Superior temporal gyrus (tissue), 1 donor: ENCODE measurements at regions not wholly inside any gene's neighbourhood (a gene's known extent, or its start where the extent isn't known, plus 50 kb on each side); places are given as distances from the start of the nearest gene placed in this dataset.

Source experiments
- DNase-seq: peaks from one replicate; pipeline ENCODE4 v3.0.0-alpha.2; 2016; ENCODE audit errors: extremely low spot score

- DNase-seq: no peak
Measured at GRCh38 chr13:105316731-105317130, 1218.7 kb downstream of the EFNB2 start.

- no peak for DNase-seq
Measured at GRCh38 chr13:105312906-105313305, 1222.6 kb downstream of the EFNB2 start.

GRCh38 chr13:105311094-105311493 lies 1224.4 kb downstream of the EFNB2 start:
- no peak for DNase-seq

- no peak for DNase-seq
Measured at GRCh38 chr13:105307776-105308175, 1227.7 kb downstream of the EFNB2 start.

GRCh38 chr13:105297839-105298238 lies 1237.6 kb downstream of the EFNB2 start:
- no peak for DNase-seq

- DNase-seq: no peak
Measured at GRCh38 chr13:105291987-105292386, 1243.5 kb downstream of the EFNB2 start.

- no peak for DNase-seq
Measured at GRCh38 chr13:105290596-105290995, 1244.9 kb downstream of the EFNB2 start.

GRCh38 chr13:105285526-105285925 lies 1249.9 kb downstream of the EFNB2 start:
- no peak for DNase-seq

- no peak for DNase-seq
Measured at GRCh38 chr13:105282406-105283285, 1252.8 kb downstream of the EFNB2 start.

- DNase-seq: no peak
Measured at GRCh38 chr13:105278943-105279381, 1256.5 kb downstream of the EFNB2 start.

- no peak for DNase-seq
Measured at GRCh38 chr13:105276571-105276970, 1258.9 kb downstream of the EFNB2 start.

- DNase-seq: no peak
Measured at GRCh38 chr13:105273665-105274222, 1261.7 kb downstream of the EFNB2 start.

GRCh38 chr13:105272660-105273631 lies 1262.5 kb downstream of the EFNB2 start:
- no peak for DNase-seq

GRCh38 chr13:105266615-105267014 lies 1268.8 kb downstream of the EFNB2 start:
- DNase-seq: no peak

- no peak for DNase-seq
Measured at GRCh38 chr13:105262579-105262978, 1272.9 kb downstream of the EFNB2 start.

GRCh38 chr13:105259426-105259825 lies 1276.0 kb downstream of the EFNB2 start:
- no peak for DNase-seq

GRCh38 chr13:105255472-105255871 lies 1280.0 kb downstream of the EFNB2 start:
- no peak for DNase-seq

GRCh38 chr13:105251293-105251692 lies 1284.2 kb downstream of the EFNB2 start:
- DNase-seq: no peak

- DNase-seq: no peak
Measured at GRCh38 chr13:105247830-105248229, 1287.6 kb downstream of the EFNB2 start.

- DNase-seq: no peak
Measured at GRCh38 chr13:105240371-105240770, 1295.1 kb downstream of the EFNB2 start.

GRCh38 chr13:105232439-105232838 lies 1303.0 kb downstream of the EFNB2 start:
- DNase-seq: no peak

GRCh38 chr13:105232006-105232405 lies 1303.5 kb downstream of the EFNB2 start:
- DNase-seq: no peak
